Lung (tissue), 11 donors: ENCODE measurements at regions not wholly inside any gene's neighbourhood (a gene's known extent, or its start where the extent isn't known, plus 50 kb on each side); places are given as distances from the start of the nearest gene placed in this dataset.

Experiments used
- ATAC-seq: fragments of 200-7000 bp; cut with Tn5 transposase; one replicate; pipeline ENCODE4 v1.9.1; 2020; ENCODE audit warnings: moderate number of reproducible peaks; ENCODE audit not compliant: insufficient read depth, low FRiP score
- DNase-seq, 3 donors: peaks; one replicate each; pipeline ENCODE4 v3.0.0-alpha.2; 2013 to 2017
- H3K27ac ChIP-seq, 2 donors: one replicate each; pipeline ENCODE4 v1.5.1; 2013; ENCODE audit warnings: mild to moderate bottlenecking in 2 of 2, moderate library complexity in 2 of 2, control low read depth in 1 of 2, inconsistent platforms in 1 of 2, low read depth in 1 of 2, low read length in 1 of 2
- H3K27me3 ChIP-seq, 3 donors: one replicate each; pipeline ENCODE4 v1.5.1; 2013; ENCODE audit warnings: low read length in 2 of 3; ENCODE audit not compliant: control insufficient read depth in 3 of 3, insufficient read depth in 3 of 3
- H3K36me3 ChIP-seq, 4 donors: one replicate each; pipeline ENCODE4 v1.5.1; 2013; ENCODE audit warnings: low read length in 4 of 4, mild to moderate bottlenecking in 1 of 4, moderate library complexity in 1 of 4; ENCODE audit not compliant: control insufficient read depth in 4 of 4, insufficient read depth in 4 of 4
- H3K4me1 ChIP-seq, 5 donors: one replicate each; pipeline ENCODE4 v1.5.1; 2013; ENCODE audit warnings: low read length in 5 of 5, mild to moderate bottlenecking in 2 of 5, moderate library complexity in 1 of 5; ENCODE audit not compliant: control insufficient read depth in 5 of 5, insufficient read depth in 5 of 5
- H3K4me3 ChIP-seq: one replicate; pipeline ENCODE4 v1.5.1; 2013; ENCODE audit warnings: mild to moderate bottlenecking, control low read depth, moderate library complexity
- H3K9ac ChIP-seq, 2 donors: one replicate each; pipeline ENCODE4 v1.5.1; 2013; ENCODE audit warnings: low read length in 2 of 2, control low read depth in 1 of 2; ENCODE audit not compliant: insufficient read depth in 1 of 2
- H3K9me3 ChIP-seq, 4 donors: one replicate each; pipeline ENCODE4 v1.5.1; 2013; ENCODE audit warnings: low read length in 3 of 4, mild to moderate bottlenecking in 1 of 4, moderate library complexity in 1 of 4; ENCODE audit not compliant: control insufficient read depth in 4 of 4, insufficient read depth in 3 of 4
- WGBS, 2 donors: extraction: QIAGEN DNeasy Blood & Tissue Kit; methylation state at CpG; one replicate each; pipeline ENCODE4 v1.1.7; 2013; 5-methylcytosine and 5-hydroxymethylcytosine counted together
- TF ChIP-seq, protein P1 (sequence below): IDR thresholded peaks from 2 replicates; pipeline ENCODE4 v1.5.1; 2012; ENCODE audit warnings: mild to moderate bottlenecking; ENCODE audit errors: control extremely low read depth, extremely low read depth
- donor health status: control.
- donor health status: control.
- donor health status: Bipolar disorder and iron deficiency.
- donor health status: healthy.
- donor health status: DM: yes; HTN: yes; CAD: no.

DNA sequence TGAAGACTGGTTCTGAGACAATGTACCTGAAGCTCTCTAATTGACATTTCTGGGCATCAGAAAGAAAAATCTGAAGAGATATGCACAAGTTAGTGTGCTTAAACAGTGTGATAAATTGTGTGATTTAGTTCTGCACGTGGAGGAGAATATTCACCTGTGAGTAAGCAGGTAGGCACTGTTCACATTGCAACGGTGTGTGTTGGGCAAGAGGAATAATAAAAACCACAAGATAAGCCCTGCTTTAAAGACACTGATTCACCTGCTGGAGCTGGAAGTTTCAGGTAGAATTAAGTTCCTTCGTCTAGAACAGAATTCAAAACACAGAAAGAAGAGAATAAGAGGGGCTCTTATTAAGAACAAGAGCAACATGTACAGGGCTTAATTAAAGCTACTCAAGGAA lies 864.3 kb upstream of the SOX11 start:
- DNase-seq, result no peak
- no peaks in the 10 kb centered on the region for H3K36me3 ChIP-seq
- ATAC-seq, result no peak
- H3K9ac ChIP-seq, result no peak overlapping the region
- no peaks in the 10 kb centered on the region for H3K9me3 ChIP-seq
- H3K27me3 ChIP-seq, result no peaks in the 10 kb centered on the region
- no peak overlapping the region for H3K4me3 ChIP-seq
- TF ChIP-seq, protein P1, sequence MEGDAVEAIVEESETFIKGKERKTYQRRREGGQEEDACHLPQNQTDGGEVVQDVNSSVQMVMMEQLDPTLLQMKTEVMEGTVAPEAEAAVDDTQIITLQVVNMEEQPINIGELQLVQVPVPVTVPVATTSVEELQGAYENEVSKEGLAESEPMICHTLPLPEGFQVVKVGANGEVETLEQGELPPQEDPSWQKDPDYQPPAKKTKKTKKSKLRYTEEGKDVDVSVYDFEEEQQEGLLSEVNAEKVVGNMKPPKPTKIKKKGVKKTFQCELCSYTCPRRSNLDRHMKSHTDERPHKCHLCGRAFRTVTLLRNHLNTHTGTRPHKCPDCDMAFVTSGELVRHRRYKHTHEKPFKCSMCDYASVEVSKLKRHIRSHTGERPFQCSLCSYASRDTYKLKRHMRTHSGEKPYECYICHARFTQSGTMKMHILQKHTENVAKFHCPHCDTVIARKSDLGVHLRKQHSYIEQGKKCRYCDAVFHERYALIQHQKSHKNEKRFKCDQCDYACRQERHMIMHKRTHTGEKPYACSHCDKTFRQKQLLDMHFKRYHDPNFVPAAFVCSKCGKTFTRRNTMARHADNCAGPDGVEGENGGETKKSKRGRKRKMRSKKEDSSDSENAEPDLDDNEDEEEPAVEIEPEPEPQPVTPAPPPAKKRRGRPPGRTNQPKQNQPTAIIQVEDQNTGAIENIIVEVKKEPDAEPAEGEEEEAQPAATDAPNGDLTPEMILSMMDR, result no peak
- H3K27ac ChIP-seq, result no peak overlapping the region
- no peaks in the 10 kb centered on the region for H3K4me1 ChIP-seq
- 66 to 81% methylated on average over 3 of the region's 3 CpGs for WGBS, 2 donors

DNA sequence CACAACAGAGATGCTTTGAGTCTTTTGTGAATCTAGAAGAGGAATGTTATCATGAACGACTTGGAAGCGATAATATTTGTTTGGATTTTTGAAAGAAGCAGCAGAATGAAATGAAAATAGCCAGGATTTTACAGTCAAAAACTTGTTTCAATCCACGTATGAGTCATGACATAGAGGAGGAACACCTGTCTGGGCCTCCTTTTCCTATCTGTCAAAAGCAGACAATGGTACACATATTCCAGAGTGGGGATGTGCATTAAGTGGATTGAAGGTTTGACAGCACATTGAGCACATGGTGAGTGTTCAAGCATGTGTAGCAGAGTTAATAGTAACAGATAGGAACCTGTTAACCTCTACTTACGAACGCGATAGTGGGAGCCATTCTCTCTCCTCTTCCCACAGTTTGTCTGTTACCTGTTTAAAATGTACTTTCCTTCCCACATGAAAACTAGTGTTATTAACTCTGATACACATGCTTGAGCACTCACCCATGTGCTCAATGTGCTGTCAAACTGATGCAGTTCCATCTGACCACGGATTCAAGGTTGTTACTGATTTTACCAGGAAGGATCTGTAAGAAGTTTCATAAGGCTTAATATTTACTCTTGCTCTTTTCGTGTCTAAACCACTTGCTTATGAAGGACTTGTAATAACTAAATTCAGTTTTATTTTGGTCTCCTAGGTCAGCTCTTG lies 863.4 kb upstream of the SOX11 start:
- 85 to 86% methylated on average over 8 of the region's 8 CpGs for WGBS, 2 donors
- ATAC-seq, result no peak
- no peaks in the 10 kb centered on the region for H3K9me3 ChIP-seq
- no peaks in the 10 kb centered on the region for H3K36me3 ChIP-seq
- no peaks in the 10 kb centered on the region for H3K27me3 ChIP-seq
- H3K4me3 ChIP-seq, result no peak overlapping the region
- H3K9ac ChIP-seq, result no peak overlapping the region
- DNase-seq, result no peak
- H3K4me1 ChIP-seq, result no peaks in the 10 kb centered on the region
- TF ChIP-seq, protein P1, result no peak
- H3K27ac ChIP-seq, result no peak overlapping the region

DNA sequence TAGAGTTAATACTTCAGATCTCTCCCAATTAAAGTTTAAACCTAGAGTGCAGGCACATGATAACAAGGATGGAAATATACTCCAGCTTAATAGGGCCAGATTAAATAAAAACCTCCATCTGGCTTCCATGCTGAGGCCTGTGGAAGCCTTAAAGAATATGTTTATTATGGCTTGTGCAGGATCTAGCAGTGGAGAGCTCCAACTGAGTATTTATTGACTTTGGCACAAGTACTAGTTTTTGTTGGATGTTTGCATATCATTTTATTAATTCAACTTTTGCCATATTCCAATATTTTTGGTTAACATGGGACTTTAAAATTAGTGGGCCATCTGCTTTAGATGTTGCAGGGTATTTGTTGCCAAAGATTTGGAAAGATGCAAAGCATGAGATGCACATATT lies 860.4 kb upstream of the SOX11 start:
- Histone ChIP-seq H3K4me1 (no peaks in the 10 kb centered on the region), H3K27me3 (no peaks in the 10 kb centered on the region), H3K36me3 (no peaks in the 10 kb centered on the region), H3K4me3 (no peak overlapping the region), H3K9ac (no peak overlapping the region), H3K9me3 (no peaks in the 10 kb centered on the region), H3K27ac (no peak overlapping the region)
- TF ChIP-seq, protein P1, result no peak
- no peak for ATAC-seq
- peak in 2 of 3 donors; percentile 6 to 22 for DNase-seq

DNA sequence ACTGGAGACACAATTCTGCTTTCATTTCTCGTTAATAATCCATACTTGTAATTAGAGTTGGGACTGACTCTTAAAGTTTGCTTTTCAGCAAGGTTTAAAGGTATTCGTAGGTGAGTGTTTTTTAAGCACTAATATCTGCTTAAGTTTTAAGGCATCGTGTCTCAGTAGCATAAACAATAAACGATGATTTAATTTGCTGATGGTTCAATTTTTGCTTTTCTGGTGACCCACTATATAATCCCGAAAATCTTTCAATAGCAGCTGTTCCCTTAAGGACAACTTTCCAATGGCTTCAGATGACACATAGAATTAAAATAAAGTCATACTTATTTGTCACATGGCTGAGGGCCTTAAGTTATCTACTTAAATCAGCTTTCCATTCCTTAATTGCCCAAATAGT lies 859.5 kb upstream of the SOX11 start:
- ATAC-seq, result no peak
- H3K4me1 ChIP-seq, result no peaks in the 10 kb centered on the region
- H3K27ac ChIP-seq, result no peak overlapping the region
- WGBS, 2 donors, result 88 to 90% methylated on average over 5 of the region's 5 CpGs
- DNase-seq, result no peak
- no peak overlapping the region for H3K9ac ChIP-seq
- H3K27me3 ChIP-seq, result no peaks in the 10 kb centered on the region
- TF ChIP-seq, protein P1, result no peak
- no peaks in the 10 kb centered on the region for H3K36me3 ChIP-seq
- no peak overlapping the region for H3K4me3 ChIP-seq
- H3K9me3 ChIP-seq, result no peaks in the 10 kb centered on the region
